ENCODE measurements at regions not wholly inside any gene's neighbourhood (a gene's known extent, or its start where the extent isn't known, plus 50 kb on each side); places are given as distances from the start of the nearest gene placed in this dataset.

DNA sequence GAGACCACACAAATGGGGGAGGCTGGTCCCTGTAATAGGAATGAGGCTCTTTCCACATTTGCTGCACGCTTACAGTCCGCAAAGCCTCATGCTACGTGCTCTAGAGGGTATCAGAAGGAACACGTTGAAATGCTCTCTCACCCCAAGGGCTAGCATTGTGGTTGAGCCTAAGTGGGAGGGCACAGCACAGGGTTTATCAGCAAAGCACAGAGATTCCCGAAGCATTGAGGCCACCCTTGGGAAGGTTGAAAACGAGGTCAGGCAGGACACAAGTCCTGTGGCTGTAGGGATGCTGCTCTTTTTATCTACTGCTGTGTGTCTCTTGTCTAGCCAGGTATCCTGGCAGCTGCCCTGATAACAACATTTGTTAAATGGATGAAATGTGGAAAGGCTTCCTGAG, 378.3 kb downstream of the EN1 start:
- TF ChIP-seq, protein P1, sequence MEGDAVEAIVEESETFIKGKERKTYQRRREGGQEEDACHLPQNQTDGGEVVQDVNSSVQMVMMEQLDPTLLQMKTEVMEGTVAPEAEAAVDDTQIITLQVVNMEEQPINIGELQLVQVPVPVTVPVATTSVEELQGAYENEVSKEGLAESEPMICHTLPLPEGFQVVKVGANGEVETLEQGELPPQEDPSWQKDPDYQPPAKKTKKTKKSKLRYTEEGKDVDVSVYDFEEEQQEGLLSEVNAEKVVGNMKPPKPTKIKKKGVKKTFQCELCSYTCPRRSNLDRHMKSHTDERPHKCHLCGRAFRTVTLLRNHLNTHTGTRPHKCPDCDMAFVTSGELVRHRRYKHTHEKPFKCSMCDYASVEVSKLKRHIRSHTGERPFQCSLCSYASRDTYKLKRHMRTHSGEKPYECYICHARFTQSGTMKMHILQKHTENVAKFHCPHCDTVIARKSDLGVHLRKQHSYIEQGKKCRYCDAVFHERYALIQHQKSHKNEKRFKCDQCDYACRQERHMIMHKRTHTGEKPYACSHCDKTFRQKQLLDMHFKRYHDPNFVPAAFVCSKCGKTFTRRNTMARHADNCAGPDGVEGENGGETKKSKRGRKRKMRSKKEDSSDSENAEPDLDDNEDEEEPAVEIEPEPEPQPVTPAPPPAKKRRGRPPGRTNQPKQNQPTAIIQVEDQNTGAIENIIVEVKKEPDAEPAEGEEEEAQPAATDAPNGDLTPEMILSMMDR (conservative IDR thresholded peaks at IDR 0.05), result no peak
- TF ChIP-seq ZFX (IDR thresholded peaks at IDR 0.05), result no peak
